Ramos (cell line): ENCODE measurements at regions not wholly inside any gene's neighbourhood (a gene's known extent, or its start where the extent isn't known, plus 50 kb on each side); places are given as distances from the start of the nearest gene placed in this dataset.

Experiments used
- in situ Hi-C: fragments of 300-500 bp; cut with MboI; formaldehyde crosslinking; loops from one replicate; pipeline ENCODE4 v1.14.3; 2022; ENCODE audit warnings: low sequenced_read_pairs; ENCODE audit not compliant: unreplicated experiment

DNA sequence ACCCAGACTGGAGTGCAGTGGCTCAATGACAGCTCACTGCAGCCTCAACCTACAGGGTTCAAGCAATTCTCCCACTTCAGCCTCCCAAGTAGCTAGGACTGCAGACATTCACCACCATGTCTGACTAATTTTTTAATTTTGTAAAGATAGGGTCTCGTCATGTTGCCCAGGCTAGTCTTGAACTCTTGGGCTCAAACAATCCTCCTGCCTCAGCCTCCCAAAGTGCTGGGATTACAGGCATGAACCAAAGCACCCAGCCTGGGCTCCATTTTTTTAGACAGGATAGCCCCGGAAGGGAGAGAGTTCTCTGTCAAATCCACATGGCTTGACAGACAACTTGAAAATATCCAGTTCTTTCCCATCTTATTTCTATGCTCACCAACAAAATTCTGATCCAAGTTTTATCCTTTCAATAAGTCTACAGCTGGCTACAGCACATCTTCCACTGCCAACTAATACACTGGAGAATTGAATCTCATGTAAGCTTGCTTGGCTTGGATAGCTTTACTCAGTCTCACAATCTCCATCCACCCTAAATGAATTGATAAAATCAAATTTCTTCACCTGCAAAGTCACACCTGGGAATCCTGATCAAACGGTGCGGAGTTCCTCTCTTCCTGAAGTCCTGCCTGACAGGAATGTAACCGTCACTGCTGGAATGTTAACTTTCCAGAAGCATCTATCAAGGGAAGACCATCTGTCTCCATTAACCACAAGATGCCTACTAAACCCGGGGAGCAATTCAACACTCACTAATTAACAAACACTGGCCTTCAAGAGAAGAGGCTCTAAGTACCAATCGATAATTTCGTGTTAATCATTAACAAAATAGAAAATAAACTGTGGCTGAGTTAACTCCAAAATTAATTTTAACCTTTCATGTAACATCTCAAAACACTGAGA is 239.7 kb upstream of the MKLN1 start:
- in situ Hi-C loops: no loop called here

DNA sequence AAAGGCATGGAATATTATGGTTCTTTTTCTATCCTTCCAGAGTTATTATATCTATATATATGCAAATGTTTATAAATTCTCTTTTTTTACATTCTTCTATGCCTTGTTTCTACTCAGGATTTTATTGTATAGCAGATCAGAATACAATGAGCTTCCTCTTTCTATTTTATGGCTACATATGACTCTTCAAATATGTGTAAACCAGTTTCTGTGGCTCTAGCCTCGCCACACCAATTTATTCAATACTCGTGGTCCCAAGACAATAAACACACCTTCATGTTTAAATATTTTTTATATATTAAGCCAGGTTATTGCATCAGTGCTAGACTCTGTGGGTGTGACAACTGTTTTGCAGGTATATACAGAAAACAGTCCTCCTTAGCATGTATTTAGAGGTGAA is 237.5 kb upstream of the MKLN1 start:
- in situ Hi-C loops: no loop called here

DNA sequence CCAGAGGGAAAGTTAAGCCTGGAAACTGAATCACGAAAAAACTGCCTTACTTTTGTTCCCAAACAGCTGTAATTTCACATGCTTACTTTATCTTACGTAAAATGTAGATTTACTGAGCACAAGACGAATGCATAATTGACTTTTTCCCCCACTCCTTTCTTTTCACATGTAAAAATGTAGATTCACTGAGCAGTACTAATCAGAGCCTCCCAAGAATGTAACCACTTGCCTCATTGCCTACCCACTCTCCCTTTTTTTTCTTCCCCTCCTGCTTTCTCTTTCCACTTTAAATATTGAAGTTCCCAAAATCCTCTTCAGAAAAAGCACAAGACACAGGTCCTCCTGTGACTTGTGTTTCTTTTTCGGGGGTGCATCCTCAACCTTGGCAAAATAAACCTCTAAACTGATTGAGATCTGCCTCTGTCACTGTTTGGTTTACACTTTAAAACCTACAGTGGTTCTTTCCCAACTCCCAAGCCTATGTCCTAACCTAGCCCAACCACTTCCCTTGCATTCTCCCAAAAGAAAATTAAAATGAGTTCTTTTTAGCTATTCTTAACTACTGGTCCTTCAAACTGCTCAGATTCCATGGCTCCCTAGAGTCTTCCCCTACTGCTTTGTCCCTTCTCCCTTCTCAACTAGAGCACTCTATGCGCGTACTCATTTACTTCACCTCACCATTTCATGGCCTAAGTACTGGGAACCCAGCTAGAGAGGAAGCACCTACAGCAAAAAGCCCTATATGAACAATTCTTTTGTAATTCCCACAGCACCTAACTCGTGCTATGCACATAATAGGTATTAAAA is 236.6 kb upstream of the MKLN1 start:
- in situ Hi-C loops: no loop called here

DNA sequence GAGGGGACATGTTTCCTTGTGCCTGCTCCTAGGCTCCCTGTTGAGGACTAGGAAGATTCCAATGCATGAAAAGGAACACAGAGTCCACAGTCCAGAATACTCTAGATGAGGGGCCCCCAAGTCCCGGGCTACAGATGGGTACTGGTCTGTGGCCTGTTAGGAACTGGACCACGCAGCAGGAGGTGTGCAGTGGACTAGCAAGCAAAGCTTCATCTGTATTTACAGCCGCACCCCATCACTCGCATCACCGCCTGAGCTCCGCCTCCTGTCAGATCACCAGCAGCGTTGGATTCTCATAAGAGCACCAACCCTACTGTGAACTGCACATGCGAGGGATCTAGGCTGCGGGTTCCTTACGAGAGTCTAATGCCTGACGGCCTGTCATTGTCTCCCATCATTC is 233.0 kb upstream of the MKLN1 start:
- in situ Hi-C loops: no loop called here

DNA sequence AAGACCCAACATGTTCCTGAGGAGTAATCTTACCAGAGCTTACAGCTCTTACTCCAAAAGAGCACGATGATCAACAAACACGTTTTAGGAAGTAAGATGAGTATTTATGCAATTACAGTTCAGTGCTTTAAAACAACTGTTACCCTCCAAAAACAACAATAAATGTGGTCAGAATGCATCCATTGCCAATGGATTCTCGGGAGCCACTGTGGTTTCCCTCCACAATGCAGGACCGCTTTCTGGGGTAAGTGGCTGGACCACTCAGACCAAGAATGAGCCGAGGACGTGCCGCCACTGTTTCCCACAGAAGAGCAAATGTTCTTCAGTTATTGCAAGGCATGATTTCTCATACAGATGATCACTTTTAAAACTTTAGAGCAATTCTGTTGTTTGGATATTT is 232.3 kb upstream of the MKLN1 start:
- in situ Hi-C loops: no loop called here

DNA sequence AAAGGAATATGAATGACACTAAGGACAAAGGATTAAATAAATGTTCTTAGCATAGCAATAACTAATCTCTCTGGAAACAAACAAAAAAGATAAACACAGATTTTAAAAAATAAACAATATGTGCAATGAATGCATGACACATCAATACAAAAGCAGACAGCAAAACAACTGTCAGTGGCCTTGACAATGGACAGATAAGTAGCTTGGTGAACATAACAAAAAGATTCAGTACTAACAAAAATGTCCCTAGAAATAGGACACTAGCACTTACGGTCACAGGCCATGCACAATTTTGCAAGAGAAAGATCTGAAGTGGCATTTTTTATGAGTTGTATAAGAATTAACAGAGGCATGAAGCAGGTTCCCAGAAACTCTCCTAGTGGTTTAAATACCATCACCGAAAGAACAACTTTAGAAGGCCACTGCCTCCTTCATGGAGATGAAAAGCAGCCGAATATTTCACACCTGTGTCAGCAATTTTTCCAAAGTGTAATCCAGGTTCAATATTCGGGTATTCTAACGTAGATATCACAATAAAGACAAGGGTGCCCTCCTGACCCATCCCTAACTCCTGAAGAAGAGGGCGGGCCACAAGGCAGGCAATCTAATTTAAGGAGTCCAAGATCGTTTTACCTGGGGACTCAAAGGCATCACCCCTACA is 231.3 kb upstream of the MKLN1 start:
- in situ Hi-C loops: no loop called here

DNA sequence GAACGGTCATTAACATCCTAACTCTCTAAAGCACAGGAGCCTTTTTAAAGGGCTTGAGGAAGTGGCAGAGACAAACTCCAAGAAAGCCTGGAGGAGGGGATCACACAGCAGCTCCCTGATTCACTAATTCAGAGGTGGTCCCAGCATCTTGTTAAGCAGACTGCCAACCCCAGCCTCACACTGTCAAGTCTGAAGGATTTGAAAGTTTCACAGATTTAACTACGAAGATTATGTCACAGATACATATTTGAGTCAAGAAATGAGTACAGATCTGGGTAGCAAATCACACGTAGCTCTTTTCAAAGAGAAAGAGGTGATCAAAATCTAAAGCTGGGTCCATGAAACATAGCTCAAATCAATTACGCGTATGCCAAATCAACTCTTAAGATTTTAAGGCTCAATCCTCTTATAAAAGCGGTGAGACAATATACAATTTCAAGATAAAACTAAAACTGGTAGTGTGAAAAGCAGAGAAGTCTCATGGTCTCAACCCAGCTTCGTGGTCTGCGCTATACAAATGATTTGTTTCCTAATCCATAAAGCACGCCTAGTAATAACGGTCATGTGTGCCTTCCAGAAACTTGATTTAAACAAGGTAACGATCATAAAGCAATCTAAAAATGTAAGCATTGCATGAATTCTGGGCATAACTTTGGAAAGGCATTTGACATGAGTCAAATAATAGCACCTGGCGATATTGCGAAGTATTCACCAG is 229.9 kb upstream of the MKLN1 start:
- in situ Hi-C loops: no loop called here

DNA sequence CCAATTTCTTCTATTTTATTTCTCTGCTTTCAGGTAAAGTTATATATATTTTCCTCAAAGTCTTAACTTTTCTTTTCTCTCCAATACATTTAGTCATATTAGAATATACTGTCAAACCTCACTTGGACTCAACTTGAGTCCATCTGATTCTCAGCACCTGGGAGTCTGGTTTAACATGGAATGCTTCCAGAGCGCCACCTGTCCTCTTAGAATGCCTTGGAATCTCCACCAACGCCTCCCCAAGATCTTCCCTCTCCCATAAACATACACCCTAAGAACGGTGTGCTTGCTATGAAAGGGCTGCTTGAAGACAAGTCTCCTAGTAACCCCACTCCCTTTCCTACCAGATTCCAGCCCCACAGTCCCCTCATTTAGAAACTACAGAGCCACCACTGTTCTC is 229.1 kb upstream of the MKLN1 start:
- in situ Hi-C loops: no loop called here

DNA sequence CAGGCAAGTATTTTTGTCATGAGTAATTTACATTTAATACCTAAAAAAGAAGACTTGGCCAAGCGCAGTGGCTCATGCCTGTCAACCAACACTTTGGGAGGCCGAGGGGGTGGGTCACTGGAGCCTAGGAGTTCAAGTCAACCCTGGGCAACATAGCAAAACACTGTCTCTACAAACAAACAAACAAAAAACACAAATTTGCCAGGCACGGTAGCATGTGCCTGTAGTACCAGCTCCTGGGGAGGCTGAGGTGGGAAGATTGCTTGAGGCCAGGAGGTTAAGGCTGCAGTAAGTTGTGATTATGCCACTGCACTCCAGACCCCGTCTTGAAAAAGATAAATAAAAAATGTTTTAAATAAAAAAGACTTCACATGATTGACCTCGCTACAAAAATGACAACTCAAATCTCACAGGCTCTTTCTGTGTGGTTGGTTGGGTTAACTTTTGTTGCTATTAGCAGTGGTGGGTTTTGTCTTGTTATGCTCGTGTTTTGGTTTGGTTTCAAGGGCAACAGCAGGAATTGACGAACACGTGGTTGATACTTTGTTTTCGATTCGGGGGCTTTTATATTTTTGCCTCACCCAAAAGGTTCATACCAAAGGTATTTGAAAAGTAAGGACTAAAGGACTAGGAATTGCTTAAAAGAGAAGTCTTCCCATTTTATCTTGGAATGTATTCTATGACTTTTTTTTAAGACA is 227.2 kb upstream of the MKLN1 start:
- in situ Hi-C loops: no loop called here

DNA sequence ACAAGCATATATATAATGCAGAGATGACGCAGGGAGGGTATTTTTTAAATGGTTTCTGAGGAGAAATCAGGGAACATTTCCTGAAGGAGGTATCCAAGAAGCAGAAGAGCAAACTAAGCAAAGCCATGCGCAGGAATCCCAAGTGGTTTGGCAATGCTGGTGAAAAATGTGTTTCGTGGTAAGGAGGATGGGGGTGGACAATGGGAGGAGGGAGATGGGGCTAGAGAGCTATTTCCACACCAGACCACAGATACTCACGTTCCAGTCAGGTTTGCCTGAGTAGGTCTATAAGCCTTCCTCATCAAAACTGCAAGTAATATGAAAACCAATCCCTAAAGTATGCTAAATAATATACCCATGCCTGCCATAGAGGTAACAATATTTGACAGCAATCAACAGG is 223.7 kb upstream of the MKLN1 start:
- in situ Hi-C loops: no loop called here

DNA sequence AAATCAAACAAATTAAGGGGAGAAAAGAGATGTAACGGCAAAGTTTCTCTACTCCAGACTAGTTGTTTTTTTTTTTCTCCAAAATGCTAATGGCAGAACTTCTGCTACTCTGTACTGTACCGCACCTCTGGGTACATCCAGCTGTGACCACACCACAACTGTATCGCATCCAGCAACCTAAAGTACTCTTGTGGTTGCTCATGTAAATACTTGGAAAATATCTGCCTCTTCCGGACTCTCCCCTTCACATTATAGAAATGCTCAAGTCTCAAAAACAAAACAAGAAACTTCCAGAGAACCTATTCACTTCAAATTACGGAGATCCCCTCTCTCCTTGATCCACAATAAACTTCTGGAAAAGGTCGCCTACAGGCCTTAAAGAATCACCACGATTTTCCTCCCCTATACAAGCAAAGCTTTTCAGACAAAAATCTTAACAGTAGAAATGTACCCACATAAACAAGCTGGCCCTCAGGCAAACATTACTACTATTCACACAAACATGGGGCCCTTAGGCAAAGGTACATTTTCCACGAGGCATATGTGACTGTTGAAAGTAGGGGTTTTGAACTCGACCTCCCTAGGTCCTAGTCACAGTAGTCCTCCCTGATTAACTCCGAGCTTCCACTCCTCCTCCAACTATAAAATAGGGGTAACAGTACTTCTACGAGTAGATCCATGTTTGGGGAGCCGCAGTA is 222.9 kb upstream of the MKLN1 start:
- in situ Hi-C loops: no loop called here

DNA sequence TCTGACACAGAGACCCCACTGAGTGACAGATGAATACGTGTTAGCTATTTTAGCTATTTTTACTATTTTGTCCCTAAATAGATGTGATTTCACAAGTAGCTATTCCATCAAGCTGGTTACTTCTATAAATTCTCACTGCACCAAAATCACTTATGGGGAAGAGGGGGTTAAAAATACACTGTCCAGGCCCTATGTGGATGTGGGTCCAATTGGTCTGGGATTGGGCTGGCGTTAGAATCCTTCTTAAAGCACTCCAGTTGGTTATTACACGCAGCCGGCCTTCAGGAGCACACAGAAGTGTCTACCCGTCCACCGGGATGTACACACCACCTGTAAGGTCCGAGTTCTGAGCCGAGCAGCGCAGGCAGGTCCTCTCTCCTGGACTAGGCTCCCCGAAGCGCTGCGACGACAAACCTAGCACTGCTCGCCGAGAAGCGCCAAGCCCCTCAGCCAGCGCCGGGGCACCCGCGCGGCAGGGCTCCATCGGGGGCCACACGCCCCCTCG is 222.3 kb upstream of the MKLN1 start:
- in situ Hi-C loops: no loop called here

DNA sequence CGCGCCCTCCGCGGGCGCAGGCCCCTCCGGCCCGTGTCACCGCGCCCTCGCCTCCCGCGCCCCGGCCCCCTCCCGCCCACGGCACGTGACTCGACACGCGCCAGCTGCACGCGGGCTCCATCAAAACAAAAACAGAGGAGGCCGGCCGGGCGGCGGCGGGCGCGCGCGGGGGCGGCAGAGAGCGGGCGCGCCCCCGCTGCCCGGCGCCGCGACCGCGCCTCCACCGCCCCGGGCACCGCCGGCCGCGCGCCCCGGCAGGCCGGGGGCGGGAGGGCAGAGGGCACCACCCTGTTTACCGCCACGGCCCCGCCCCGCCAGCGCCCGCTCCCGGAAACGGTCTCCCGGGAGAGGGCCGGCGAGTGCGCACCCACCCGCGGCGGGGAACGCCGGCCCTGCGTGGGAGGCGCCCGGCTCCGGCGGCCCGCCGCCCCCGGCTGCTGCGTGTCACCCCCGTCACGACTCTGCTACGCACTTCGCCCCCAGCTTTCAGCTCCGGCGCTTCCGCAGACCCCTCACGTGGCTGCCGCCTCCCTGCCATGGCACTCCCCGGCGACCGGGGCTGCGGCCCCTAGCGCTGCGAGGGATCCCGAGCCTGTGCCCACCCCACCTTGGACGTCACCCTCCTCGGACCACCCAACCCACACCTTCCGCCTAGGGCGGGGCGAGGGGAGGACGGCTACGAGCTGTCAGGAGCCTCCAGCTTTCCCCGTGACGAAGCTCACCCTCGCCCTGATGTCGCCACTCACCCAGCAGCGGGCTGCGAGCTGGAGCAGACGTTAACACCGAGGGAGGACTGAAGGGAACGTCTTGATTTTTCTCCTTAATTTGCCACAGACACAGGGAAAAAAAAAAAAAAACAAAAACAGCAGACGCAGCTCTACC is 221.6 kb upstream of the MKLN1 start:
- in situ Hi-C loops: no loop called here

DNA sequence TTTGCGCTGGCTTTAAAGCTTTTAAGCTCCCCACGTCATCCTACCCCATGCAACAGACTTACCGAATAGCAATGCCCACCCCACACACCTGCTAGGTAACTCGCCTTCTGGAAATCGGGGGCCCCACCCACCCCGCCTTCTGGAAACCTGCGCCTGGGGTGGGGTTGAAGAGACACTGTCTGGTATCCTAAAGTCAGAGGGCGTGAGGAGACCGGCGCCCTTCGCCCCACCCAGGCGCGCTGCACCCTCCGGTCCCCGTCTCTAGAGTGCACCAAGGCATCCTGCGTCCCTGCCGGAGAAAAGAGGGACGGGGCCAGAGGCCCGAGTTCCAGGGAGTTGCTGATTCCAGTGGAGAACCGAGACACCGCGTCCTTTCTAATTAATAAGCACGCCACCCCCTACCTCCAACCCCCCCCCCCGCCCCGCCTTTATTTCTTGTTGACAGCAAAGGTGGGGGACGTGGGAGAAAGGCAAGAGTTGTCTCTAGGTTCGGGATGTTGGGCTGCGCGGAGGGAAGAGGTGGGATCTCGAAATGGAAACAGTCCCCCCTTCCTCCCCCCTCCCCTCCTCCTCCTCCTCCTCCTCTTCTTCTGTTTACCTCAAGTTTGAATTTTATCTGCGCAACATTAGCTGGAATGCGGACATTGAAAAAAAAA is 220.9 kb upstream of the MKLN1 start:
- in situ Hi-C loops: no loop called here

DNA sequence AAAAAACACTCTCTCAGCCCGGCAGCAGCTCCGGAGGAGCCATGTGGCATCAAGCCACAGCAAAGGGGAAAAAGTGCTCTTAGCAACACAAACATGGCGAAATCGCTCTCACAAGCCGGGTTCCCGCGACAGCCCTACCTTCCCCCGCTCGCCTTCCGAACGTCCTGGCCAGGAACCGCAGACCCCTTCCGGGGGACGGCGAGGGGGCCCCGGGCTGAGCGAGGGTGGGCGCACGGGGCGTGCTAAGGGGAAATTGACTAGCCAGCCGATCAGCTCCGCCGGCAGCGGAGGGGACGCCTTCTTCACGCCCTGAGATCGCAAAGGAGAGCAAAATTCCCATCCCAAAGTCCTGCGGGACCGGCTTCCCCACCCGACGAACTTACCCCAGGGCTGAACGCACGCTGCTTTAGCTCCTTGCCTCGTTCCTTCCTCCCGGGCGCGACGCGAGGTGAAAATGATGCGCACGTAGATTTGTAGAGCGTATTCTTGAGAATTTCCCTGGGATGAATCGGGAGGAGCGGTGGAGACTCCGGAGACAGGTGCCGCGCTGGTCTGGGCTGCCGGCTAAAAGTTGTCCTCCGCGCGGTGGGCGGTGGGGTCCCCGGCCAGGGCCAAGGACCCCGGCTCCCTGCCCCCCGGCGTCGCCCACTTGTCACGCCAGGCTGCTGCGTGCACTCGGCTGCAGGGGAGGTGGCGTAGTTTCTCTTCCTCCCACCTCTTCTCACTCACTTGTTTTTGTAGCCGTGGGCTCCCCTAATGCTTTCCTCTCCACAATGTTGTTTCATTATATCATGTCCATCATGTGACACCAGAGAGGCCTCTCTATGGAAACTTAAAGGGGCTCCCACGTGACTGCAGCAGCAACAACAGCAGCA is 220.1 kb upstream of the MKLN1 start:
- in situ Hi-C loops: no loop called here

DNA sequence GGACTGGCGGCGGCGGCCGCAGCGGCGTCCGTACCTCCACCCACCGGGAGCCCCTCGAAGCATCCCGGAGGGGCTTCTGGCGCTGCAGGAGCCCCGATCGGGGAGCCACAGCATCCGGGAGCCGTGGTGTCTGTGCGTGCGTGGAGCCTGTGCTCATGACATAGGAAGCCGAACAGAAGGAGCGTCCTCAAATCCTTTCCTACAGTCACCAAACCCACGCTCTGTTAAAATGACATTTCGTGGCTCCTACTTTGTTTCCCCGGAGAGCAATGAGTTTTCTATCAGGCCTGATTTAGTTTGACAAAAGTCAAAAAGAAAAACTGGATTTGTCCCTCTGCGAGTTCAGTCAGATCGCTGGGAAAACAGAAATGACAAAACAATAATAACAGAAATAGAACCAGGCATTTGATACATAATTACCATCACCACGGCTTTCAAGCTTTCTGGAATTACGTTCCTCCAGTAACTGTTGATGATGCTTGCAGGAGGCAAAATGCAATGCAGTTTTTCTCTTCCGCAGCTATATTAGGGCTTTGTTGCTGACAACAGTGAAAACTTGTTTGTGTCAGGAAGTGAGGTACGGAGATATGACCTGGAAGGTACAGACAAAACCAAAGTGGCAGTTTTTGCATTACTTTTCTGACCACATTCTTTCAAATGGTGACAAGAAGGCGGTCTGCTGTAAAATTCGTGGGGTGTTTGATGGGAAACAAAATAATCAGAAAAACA is 219.3 kb upstream of the MKLN1 start:
- in situ Hi-C loops: no loop called here
